Panc1 (cell line): ENCODE measurements at regions not wholly inside any gene's neighbourhood (a gene's known extent, or its start where the extent isn't known, plus 50 kb on each side); places are given as distances from the start of the nearest gene placed in this dataset.

Experiments
- POLR2AphosphoS5 ChIP-seq: IDR thresholded peaks from 2 replicates; pipeline ENCODE4 v1.6.1; 2012; ENCODE audit warnings: mild to moderate bottlenecking, low read depth, low read length, moderate library complexity
- TCF7L2 ChIP-seq: IDR thresholded peaks from 2 replicates; pipeline ENCODE4 v1.6.1; 2011; ENCODE audit warnings: mild to moderate bottlenecking, low read depth, low read length, inconsistent platforms
- TF ChIP-seq, protein P1 (sequence below): fragments of 450-650 bp; IDR thresholded peaks from 2 replicates; pipeline ENCODE4 v1.5.1; 2017; ENCODE audit warnings: mild to moderate bottlenecking

DNA sequence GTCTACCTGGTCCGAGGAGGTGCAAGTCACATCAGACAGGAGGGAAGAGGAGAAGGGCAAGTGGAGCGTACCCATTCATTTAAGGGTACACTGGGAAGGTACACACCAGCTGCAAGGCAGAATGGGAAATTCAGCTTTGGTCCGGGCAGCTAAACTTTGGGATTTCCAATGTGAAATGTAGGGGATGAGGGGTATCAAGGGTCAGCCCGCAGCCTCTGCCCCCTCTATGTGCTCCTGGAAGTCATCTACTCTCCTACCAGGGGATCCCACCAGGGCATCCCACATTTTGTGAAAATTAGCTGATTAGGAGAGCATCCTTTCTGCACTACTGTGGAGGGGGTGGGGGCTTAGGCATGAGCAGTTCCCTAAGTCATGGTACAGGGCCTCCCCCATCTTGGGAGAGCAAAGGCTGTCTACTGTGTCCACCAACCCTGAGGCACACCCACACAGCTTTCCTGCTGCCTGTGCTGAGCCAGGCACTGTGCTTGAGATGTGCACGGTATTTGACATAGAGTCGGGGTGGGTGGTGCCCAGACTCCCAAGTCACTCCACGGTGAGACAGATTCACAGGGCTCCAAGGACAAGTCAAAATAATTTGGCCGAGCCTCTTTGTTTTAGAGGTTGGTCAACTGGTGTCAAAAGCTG is 189.1 kb upstream of the SULF2 start:
- TF ChIP-seq POLR2AphosphoS5 (no peak), TCF7L2 (no peak)
- TF ChIP-seq, protein P1, sequence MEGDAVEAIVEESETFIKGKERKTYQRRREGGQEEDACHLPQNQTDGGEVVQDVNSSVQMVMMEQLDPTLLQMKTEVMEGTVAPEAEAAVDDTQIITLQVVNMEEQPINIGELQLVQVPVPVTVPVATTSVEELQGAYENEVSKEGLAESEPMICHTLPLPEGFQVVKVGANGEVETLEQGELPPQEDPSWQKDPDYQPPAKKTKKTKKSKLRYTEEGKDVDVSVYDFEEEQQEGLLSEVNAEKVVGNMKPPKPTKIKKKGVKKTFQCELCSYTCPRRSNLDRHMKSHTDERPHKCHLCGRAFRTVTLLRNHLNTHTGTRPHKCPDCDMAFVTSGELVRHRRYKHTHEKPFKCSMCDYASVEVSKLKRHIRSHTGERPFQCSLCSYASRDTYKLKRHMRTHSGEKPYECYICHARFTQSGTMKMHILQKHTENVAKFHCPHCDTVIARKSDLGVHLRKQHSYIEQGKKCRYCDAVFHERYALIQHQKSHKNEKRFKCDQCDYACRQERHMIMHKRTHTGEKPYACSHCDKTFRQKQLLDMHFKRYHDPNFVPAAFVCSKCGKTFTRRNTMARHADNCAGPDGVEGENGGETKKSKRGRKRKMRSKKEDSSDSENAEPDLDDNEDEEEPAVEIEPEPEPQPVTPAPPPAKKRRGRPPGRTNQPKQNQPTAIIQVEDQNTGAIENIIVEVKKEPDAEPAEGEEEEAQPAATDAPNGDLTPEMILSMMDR = no peak
